NCI-H82 treated with DMSO at 0.1 percent for 48 hours (cell line): ENCODE measurements at regions not wholly inside any gene's neighbourhood (a gene's known extent, or its start where the extent isn't known, plus 50 kb on each side); places are given as distances from the start of the nearest gene placed in this dataset.
"Not testable (repeated sequence)": the region's sequence is repeated elsewhere in the genome, so short reads cannot be mapped to it uniquely, and the experiment has no call there.

Experiments
- DNase-seq: peaks from one replicate; lab custom pipeline; 2025; ENCODE audit not compliant: unreplicated experiment; lab: John Stamatoyannopoulos, UW

DNA sequence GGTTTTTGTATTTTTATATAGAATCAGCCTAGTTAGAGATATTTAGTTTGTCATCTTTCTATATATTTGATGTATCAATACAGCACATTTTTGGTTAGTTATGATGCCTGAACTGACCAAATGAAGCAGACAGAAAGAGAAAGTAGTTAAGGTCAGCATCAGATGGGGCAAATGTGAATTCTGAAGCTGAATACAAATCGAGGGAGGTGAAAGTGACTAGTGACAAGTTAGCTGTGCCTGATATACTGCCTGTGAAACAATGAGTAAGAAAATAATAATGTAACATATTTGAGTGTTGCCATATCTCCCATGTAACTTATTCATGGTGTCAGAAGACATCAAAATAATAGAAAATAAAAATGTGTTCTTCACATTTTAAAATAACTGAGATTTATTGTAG lies 680.3 kb upstream of the SEMA6D start:
- DNase-seq = no peak

DNA sequence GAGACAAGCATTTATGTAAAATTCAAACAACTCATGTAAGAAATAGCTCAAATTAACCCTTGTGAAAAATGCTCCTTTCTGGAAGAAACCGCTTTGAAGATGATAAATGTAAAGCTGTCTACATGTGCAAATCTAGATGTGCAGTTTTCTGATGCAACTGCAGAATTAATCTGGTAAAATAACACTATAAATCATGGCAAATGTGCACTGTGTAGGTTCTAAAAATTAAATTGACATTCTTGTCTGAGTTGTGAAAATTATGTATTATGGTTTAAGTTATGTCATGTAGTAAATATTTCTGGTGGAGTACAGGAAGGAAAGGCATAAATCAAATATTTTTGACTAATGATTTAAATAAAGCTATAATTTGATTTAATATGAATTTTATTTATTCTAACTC lies 678.1 kb upstream of the SEMA6D start:
- no peak for DNase-seq

DNA sequence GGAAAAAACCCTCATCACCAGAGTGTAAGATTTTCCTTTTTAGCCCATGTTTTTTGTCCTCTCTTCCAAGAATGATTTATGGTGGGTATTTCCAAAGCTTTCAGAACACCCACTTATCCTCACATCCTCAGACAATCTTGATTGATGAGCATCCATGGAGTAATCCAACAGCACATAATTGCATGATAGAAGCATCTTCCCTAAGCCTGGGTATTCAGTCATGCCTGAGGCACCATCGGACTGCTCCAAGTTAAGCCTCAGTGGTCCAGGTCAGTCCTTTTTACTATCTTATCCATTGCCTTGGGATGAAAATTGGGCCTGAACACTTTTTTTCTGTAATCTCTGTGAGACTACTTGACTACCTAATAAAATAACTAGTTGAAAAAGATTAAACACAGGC lies 676.0 kb upstream of the SEMA6D start:
- DNase-seq = peak; percentile 90

DNA sequence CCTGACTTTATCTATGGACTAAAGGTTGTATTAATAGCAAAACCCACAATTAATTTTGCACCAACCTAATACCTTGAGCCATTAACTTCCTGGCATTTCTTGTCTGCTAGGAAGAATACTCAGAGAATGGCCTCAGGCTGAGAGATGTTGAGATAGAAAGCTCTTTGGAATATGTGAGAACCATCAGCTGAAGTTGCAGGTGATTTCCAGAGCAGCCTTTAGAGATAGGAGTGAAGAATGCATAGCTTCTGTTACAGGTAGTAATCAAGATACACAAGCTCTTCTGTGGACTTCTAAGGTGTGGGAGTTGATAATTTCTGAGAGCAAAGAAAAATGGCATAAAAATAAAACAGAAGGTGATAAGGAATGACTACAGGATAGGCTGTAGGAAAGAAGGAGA lies 669.3 kb upstream of the SEMA6D start:
- DNase-seq = not testable (repeated sequence)

DNA sequence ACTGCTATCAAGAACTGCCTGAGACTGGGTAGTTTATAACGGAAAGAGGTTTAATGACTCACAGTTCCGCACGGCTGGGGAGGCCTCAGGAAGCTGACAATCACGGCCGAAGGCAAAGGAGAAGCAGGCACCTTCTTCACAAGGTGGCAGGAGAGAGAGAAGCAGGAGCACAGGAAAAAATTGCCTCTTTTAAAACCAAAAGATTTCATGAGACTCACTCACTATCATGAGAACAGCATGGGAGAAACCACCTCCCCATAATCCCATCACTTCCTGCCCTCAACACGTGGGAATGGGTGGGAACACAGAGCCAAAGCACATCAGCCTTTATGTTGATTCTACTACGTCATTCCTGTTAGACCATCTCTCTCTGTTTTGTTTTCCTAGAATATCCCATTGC lies 650.9 kb upstream of the SEMA6D start:
- DNase-seq = no peak

DNA sequence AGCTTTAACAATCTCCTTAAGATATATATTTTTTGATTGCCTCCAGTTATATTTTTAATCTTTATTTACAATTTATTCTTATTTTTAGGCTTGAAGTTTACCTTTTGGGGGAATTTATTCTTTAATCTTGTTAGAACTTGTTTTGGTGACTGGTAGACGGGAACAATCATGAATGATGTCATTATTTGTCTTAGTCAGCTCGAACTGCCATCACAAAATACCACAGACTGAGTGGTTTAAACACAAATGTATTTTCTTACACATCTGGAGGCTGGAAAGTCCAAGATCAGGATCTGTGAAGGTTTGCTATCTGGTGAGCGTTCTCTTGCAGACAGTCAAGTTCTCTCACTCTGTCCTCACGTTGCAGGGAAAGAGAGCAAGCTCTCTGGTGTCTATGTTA lies 639.5 kb upstream of the SEMA6D start:
- not testable (repeated sequence) for DNase-seq

DNA sequence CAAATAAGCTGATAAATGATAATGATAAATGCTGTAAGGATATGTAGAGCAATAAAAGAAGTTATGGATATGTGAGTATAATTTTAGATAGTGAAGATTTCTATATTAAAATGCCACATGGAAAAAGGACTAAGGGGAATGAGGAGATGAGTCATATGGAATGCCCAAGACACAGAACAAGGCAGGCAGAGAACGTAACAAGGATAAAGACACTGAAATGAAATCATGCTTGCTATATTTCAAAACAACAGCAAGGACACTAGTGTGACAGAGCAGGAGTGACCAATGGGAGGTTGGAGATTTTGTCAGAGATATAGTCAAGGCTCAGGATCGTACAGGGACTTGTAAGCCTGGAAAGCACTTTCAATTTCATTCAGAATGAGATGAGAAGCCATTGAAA lies 621.5 kb upstream of the SEMA6D start:
- no peak for DNase-seq

DNA sequence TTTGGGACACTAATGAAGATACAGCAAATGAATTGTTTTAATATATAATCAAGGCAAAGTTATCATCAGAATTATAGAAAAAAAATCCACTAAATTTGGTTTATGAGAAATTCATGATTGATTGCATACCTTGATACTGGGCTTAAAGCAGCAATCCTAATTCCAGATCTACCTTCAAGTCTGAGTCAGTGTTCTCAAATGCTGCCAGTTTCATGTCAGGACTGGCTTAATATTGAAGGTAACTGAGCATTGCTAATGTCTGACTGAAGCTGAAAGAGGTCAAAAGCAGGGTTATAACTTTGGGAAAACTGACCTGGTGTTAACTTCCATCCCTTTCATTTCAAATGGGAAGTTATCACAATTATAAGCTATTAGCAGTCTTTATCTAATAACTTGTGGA lies 618.8 kb upstream of the SEMA6D start:
- not testable (repeated sequence) for DNase-seq

DNA sequence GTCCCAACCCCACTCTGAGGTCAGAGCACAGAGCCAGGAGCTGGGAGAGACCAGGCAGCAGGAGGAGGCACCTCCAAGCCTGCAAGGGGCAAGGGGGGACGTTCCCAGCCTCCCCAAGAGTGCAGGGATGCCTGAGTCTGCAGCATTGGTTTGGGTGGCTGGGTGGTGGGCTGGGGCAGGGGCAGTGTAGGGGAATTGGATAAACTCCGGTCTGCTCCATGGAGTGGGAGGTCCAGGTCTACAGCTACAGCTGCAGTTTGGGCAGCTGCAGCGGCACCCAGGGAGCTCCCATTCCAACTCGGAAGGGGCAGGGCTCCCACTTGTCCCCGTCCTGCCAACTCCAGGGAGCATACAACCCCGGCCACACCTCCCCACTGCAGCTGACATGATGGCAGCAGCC lies 617.5 kb upstream of the SEMA6D start:
- DNase-seq = not testable (repeated sequence)

DNA sequence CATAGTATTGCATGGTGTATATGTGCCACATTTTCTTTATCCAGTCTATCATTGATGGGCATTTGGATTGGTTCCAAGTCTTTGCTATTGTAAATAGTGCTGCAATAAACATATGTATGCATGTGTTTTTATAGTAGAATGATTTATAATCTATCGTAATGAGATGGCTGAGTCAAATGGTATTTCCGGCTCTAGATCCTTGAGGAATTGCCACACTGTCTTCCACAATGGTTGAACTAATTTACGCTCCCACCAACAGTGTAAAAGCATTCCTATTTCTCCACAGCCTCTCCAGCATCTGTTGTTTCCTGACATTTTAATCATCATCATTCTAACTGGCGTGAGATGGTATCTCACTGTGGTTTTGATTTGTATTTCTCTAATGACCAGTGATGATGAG lies 608.5 kb upstream of the SEMA6D start:
- DNase-seq = not testable (repeated sequence)

DNA sequence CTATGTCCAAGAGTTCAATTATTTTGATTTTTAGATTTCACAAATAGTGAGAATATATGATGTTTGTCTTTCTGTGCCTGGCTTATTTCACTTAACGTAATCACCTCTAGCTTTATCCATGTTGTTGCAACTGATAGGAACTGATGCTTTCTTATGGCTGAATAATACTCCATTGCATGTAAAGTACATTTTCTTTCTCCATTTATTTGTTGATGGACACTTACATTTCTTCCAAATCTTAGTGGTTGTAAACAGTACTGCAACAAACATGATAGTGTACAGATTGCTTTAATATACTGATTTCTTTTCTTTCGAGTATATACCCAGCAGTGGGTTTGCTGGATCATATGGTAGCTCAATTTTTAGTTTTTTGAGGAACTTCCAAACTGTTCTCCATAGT lies 600.6 kb upstream of the SEMA6D start:
- DNase-seq = no peak

DNA sequence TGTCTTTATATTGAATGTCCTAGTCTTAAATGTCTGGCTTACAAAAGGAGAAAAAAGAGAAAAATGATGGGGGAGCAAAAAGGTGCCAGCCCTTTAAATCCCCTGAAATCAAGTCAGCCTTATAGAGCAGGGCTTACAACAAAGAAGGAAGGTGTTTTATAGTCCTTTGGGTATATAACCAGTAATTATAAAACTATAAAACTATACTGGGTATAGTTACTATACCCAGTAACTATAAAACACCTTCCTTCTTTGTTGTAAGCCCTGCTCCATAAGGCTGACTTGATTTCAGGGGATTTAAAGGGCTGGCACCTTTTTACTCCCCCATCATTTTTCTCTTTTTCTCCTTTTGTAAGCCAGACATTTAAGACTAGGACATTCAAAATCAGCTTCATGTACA lies 598.0 kb upstream of the SEMA6D start:
- DNase-seq = no peak

DNA sequence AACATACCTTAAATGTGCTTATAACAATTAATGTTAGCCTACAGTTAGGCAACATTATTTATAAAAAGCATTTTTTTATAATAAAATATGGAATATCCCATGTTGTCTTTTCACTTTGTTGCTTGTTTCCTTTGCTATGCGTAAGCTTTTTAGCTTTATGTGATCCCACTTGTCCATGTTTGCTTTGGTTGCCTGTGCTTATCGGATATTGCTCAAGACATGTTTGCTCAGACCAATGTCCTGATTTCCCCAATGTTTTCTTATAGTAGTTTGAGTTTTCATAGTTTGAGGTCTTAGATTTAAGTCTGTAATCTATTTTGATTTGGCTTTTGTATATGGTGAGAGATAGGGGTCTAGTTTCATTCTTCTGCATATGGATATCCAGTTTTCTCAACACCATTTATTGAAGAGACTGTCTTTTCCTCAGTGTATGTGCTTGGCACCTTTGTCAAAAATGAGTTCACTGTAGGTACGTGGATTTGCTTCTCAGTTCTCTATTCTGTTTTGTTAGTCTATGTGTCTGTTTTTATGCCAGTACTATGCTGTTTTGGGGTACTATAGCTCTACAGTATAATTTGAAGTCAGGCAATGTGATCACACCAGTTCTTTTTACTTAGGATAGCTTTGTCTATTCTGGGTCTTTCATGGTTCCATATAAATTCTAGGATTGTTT lies 592.7 kb upstream of the SEMA6D start:
- no peak for DNase-seq

DNA sequence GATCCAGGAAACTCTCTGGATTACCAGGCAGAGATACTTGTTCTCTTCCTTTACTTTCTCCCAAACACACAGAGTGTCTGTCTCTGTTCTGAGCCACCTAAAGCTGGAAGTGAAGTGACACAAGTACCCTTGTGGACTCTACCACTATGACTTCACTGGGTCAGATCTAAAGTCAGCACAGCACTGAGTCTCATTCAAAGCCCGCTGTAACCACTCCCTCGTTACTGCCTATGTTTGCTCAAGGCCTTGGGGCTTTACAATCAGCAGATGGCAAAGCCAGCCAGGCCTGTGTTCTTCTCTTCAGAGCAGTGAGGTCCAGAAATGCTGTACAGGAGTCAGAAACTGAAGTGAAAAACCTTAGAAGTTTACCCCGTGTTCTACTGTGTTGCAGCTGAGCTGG lies 588.3 kb upstream of the SEMA6D start:
- no peak for DNase-seq

DNA sequence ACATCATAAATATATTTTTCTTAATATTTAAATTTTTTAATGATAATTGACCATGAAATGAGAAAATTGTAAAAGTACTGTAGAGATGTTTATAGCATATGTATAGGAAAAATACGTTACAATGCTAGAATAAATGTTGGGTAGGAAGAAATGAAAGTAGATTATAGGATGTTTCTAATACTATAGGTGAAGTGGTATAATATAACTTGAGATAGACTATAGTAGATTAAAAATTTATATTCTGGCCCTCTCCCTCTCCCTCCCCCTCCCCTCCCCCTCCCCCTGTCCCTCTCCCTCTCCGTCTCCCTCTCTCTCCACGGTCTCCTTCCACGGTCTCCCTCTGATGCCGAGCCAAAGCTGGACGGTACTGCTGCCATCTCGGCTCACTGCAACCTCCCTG lies 585.9 kb upstream of the SEMA6D start:
- DNase-seq = not testable (repeated sequence)

DNA sequence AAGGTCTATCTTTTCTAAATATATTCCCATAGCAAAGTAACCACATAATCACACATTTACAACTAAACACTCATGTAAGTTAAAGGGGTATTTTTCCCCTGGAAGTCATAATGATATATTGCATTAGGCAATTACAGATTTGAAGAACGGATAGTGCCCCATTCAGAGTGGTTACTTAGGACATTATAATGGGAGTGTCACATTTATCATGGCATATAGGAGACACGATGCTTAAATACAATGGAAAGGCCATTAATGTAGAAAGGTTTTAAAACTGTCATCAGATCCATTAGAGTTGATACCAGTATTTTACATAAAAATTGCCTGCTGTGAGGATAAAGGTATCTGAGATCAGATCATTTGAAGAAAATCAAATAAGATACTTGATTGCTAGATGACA lies 582.0 kb upstream of the SEMA6D start:
- DNase-seq = no peak

DNA sequence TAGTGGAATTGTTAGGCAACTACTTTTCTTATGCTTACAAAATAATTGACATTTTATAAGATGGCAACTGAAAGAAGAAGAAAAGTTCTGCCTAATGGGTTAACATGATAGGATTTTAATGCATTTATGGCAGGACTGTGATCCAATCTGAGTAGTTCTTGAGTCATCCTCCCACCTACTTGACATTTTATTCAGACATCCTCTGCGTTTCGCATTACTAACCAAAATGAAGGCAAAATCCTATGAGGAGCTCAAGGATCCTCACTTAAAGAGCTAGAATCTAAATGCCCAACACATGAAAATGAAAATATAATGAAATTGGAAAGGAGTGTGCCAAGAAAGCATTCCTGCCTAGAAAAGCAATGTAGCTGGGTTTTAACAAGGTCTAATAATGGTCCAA lies 581.1 kb upstream of the SEMA6D start:
- DNase-seq = peak; percentile 53

DNA sequence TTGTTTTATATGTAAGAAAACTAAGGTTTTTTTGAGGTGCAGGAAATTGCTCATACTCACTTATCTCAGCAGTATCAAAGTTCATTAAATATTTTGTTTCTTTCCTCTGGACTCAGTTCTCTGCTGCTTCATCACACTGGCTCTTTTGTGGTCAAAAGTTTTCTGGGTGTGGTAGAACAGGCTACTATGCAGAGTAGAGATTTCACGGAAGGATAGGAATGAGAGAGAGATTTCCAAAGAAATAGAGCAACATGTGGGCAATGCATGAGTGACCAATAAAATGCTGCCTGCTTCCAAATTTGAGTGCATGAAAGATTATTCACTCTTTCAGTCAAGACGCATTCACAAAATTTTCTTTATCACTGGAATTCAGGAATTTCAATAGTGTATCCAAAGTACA lies 577.3 kb upstream of the SEMA6D start:
- DNase-seq = no peak

DNA sequence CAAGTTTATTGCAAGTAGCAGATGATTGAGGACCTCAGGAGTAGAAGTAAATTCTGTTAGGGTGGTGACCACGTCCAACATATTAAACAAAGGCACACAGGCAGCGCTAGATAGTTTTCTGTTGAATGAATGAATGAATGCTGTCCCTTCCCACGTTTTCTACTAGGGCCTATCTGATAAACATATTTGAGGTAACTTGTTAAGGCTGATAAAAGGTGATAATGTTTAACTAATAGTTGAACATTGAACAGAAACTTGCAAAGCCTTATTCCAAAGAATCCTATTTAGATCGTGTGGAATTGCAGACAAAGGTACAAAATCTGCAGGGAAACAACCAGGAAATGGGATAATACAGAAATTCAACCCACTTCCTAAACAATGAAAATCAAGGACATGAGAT lies 559.5 kb upstream of the SEMA6D start:
- DNase-seq = no peak

DNA sequence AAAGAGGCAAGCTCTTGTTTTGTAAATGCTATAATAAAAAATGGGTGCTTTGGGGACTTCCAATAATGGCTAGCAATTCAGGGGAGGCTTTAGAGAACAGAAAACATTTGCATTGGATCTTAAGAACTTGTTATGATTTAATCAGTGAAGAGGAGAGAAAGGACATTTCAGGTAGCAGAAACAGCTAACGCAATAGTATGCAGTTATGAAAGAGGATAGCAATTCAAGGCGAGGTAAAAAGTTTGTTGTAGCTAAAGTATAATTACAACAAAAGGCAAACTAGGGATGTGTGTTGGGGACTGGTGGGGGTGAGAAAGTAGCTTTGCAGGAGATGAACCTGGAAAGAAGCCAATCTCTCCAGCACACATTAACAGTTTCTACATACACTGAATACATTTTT lies 558.7 kb upstream of the SEMA6D start:
- DNase-seq = no peak

DNA sequence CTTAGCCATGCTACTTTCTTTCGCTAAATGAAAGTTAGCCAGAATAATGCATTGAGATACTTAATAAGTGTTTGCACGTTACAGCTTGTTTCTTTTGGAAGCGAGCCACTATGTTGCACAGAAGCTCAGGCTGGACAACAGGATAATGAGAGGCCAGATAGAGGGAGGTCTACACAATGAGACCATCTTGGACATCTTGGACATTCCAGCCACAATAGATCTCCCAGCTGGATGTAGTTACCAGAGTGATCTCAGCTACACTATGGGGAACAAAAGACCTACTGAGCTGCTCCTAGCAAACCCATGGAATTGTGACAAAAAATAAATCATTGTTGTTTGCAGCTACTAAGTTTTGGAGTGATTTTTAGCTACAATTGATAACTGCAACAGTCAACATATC lies 540.1 kb upstream of the SEMA6D start:
- no peak for DNase-seq

DNA sequence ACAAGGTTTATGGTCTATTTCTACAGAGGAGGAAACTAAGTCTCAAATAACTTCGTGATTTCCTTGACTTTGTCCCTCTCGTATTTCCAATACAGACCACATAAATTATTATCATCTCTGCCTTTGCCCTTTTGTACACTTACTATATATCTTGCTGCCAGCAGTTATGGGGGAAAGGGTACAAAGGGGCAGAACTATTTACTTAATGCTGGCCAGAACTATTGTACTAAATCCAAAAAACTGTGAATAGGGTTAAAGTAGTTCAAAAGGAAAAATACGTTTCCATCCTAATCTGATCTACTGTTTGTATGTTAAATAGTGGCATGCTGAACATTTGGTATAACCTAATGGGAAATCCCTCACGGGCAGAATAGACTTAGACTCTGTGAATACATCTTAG lies 537.3 kb upstream of the SEMA6D start:
- DNase-seq = no peak

DNA sequence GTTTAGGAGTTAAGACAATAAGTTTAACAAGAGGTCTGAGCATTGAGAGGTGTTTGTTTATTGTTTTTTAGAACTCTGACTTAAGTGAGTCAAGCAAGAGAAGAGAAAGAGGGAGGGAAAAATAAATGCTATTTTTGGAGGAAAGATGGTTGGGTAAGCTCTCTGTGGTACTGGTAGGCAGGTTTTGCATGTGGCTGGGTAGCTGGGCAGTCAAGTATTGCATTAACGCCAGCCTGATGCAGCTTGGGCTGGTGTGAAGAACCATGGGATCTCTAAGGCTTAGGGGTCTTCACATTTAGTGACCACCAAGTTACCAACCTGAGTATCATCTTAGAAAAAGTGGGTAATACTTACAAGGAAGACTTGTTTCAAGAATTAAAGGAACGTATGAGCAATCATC lies 534.5 kb upstream of the SEMA6D start:
- DNase-seq = no peak
